ENCODE measurements at regions not wholly inside any gene's neighbourhood (a gene's known extent, or its start where the extent isn't known, plus 50 kb on each side); places are given as distances from the start of the nearest gene placed in this dataset.

DNA sequence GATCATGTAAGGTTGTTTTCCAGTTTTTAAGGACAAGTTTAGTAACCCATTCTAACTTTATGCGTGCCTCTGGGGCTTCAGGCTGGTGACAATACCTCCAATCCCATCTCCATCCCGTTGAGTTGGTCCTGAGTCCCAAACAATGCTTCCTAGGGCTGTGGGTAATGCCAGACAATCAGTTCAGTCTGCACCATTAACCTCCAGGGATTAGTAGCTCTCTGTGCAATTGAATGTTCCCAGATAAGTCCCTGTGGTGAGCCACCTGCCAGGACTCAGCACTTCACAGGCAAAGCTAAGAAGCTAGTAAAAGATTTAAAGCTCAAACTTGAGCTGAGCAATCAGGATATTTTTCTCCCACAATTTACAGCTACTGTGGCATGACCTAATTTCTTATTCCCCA, 462.2 kb upstream of the PTBP2 start:
- DNase-seq (ENCODE audit: low spot score): no peak
- TF ChIP-seq, protein P1, sequence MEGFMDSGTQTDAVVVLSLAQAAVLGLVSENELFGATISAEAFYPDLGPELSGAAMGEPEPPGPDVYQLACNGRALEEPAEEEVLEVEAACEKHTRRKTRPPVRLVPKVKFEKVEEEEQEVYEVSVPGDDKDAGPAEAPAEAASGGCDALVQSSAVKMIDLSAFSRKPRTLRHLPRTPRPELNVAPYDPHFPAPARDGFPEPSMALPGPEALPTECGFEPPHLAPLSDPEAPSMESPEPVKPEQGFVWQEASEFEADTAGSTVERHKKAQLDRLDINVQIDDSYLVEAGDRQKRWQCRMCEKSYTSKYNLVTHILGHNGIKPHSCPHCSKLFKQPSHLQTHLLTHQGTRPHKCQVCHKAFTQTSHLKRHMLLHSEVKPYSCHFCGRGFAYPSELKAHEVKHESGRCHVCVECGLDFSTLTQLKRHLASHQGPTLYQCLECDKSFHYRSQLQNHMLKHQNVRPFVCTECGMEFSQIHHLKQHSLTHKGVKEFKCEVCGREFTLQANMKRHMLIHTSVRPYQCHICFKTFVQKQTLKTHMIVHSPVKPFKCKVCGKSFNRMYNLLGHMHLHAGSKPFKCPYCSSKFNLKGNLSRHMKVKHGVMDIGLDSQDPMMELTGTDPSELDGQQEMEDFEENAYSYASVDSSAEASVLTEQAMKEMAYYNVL (CRISPR knock-in tag; IDR thresholded peaks at IDR 0.05; ENCODE audit: borderline replicate concordance): no peak
- TF ChIP-seq RELA (CRISPR knock-in tag; IDR thresholded peaks at IDR 0.05) (no peak), CREB1 (IDR thresholded peaks at IDR 0.05) (no peak), CREB1 (CRISPR knock-in tag; IDR thresholded peaks at IDR 0.05) (no peak), ZKSCAN1 (IDR thresholded peaks at IDR 0.05; ENCODE audit: low read length) (no peak), JUND (CRISPR knock-in tag; IDR thresholded peaks at IDR 0.05) (no peak), PRPF4 (IDR thresholded peaks at IDR 0.05; ENCODE audit: low read depth, low read length, poor library complexity, severe bottlenecking) (no peak), CHD4 (IDR thresholded peaks at IDR 0.05; ENCODE audit: borderline replicate concordance, low read length) (no peak), ZNF749 (CRISPR knock-in tag; IDR thresholded peaks at IDR 0.05; ENCODE audit: borderline replicate concordance) (no peak), FOXO1 (CRISPR knock-in tag; IDR thresholded peaks at IDR 0.05) (no peak)
- TF ChIP-seq, protein P2, sequence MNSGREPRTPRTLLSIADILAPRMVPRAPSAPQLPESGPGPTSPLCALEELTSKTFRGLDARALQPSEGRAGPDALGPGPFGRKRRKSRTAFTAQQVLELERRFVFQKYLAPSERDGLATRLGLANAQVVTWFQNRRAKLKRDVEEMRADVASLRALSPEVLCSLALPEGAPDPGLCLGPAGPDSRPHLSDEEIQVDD (CRISPR knock-in tag; IDR thresholded peaks at IDR 0.05; ENCODE audit: borderline replicate concordance): no peak
- H3K4me3 ChIP-seq (replicated peaks in 1 of 3; ENCODE audit: insufficient read depth in 1 of 3, low read depth in 2 of 3, low read length in 3 of 3): no peak overlapping the region
- H3K4me1 ChIP-seq (ENCODE audit: insufficient read depth, low read length): no peaks in the 10 kb centered on the region
- H3K4me2 ChIP-seq (ENCODE audit: low read depth, low read length): no peak overlapping the region
- H3K79me2 ChIP-seq (ENCODE audit: insufficient read depth, low read length): no peaks in the 10 kb centered on the region
- no peak for ATAC-seq
- H3K9ac ChIP-seq (ENCODE audit: insufficient read depth, low read depth, low read length): no peak overlapping the region
- intact Hi-C loops (cut with micrococcal nuclease; ENCODE audit: unreplicated experiment) (no loop called here), in situ Hi-C loops (cut with HindIII; ENCODE audit: extremely low pct_ligation_motif_present, low pct_unique_long_range_greater_than_20kb) (no loop called here)
- H3K27ac ChIP-seq (ENCODE audit: extremely low read length, insufficient read depth, low read length): no peak overlapping the region
- no peaks in the 10 kb centered on the region for H3K9me3 ChIP-seq (ENCODE audit: low read length)
- CTCF ChIA-PET (ENCODE audit: low intra/inter-chr PET ratio, low total read pairs): no interaction called here
- POLR2A ChIA-PET: no interaction called here
- H4K20me1 ChIP-seq (ENCODE audit: insufficient read depth, low read length): no peaks in the 10 kb centered on the region
- FAIRE-seq: no peak
- 0% methylated on average over 2 of the region's 2 CpGs for WGBS (ENCODE audit: low lambda C conversion rate)
- no peaks in the 10 kb centered on the region for H3K36me3 ChIP-seq (replicated peaks in 1 of 2; ENCODE audit: control insufficient read depth in 1 of 2, insufficient read depth in 2 of 2, low read length in 2 of 2)
- H3K27me3 ChIP-seq (ENCODE audit: control insufficient read depth in 1 of 2, insufficient read depth in 2 of 2, low read length in 2 of 2): no peaks in the 10 kb centered on the region
- BruUV-seq (replicated peaks): no TSS peak
- H2AFZ ChIP-seq (ENCODE audit: low read length): no peak overlapping the region
